Kidney (tissue), 13 donors: ENCODE measurements at regions not wholly inside any gene's neighbourhood (a gene's known extent, or its start where the extent isn't known, plus 50 kb on each side); places are given as distances from the start of the nearest gene placed in this dataset.

Experiments used
- DNase-seq, 5 donors: peaks; one replicate each; pipeline ENCODE4 v3.0.0-alpha.2; 2013 to 2020
- FAIRE-seq: peaks from 2 replicates; lab custom pipeline; 2012; peaks lifted over from hg19 to GRCh38; lab: Jason Lieb, UNC
- H3K27ac ChIP-seq, 2 donors: one replicate each; pipeline ENCODE4 v1.7.0; 2013; ENCODE audit warnings: low read depth in 2 of 2, low read length in 2 of 2, inconsistent platforms in 1 of 2
- H3K27me3 ChIP-seq: one replicate; pipeline ENCODE4 v1.7.1; 2013; ENCODE audit warnings: low read length, inconsistent platforms; ENCODE audit not compliant: control insufficient read depth, insufficient read depth
- H3K36me3 ChIP-seq, 3 donors: one replicate each; pipeline versions ENCODE4 v1.7.0 to v1.7.1; 2013; ENCODE audit warnings: low read length in 3 of 3, control low read depth in 1 of 3, inconsistent platforms in 1 of 3; ENCODE audit not compliant: insufficient read depth in 3 of 3, control insufficient read depth in 2 of 3
- H3K4me1 ChIP-seq, 3 donors: one replicate each; pipeline versions ENCODE4 v1.7.0 to v1.7.1; 2013; ENCODE audit warnings: low read length in 3 of 3, inconsistent platforms in 1 of 3, low read depth in 1 of 3; ENCODE audit not compliant: control insufficient read depth in 2 of 3, insufficient read depth in 2 of 3
- H3K4me3 ChIP-seq, 3 donors: one replicate each; pipeline versions ENCODE4 v1.7.0 to v1.8.1; 2013; ENCODE audit warnings: low read length in 3 of 3, control low read depth in 1 of 3, inconsistent platforms in 1 of 3
- H3K9ac ChIP-seq, 3 donors: one replicate each; pipeline versions ENCODE4 v1.7.0 to v1.7.1; 2013; ENCODE audit warnings: low read length in 3 of 3, control low read depth in 1 of 3, inconsistent platforms in 1 of 3
- H3K9me3 ChIP-seq, 3 donors: one replicate each; pipeline versions ENCODE4 v1.7.0 to v1.7.1; 2013; ENCODE audit warnings: low read length in 3 of 3, control low read depth in 1 of 3, inconsistent platforms in 1 of 3; ENCODE audit not compliant: control insufficient read depth in 2 of 3, insufficient read depth in 1 of 3
- intact Hi-C: fragments of 100-400 bp; cut with DNase I; formaldehyde crosslinking; loops from one replicate; pipeline ENCODE4 v1.11.1; 2022
- TF ChIP-seq, protein P1 (sequence below): IDR thresholded peaks from 3 replicates; pipeline ENCODE4 v1.5.1; 2012; ENCODE audit warnings: mild to moderate bottlenecking, moderate library complexity, borderline replicate concordance; ENCODE audit not compliant: insufficient read depth; ENCODE audit errors: extremely low read depth
- donor health status: control.
- donor health status: control.
- donor health status: control.
- donor health status: control.
- donor health status: control.
- donor health status: DM: yes; HTN: yes; CAD: no.
- donor health status: Normal renal cell carcinoma (clear cell type).

DNA sequence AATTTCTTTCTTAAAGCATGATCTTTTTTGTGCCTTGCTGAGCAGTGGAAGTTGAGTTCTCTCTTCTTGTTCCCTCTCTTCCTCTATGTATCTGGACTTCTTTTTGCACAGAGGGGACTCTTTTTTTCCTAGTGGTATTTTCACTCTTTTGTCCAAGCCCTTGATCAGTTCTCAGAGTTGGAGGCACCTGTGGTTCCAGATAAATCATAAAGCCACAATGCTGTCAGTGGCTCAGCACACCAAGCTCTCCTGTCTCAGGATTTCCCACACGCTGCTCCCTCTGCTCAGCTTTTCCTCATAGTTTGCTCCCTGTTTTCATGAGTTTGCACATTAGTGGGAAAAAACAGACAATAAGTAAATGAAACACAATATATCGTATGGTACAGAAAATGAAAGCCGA lies 110.3 kb upstream of the ZNF608 start:
- intact Hi-C loops, result no loop called here
- TF ChIP-seq, protein P1, sequence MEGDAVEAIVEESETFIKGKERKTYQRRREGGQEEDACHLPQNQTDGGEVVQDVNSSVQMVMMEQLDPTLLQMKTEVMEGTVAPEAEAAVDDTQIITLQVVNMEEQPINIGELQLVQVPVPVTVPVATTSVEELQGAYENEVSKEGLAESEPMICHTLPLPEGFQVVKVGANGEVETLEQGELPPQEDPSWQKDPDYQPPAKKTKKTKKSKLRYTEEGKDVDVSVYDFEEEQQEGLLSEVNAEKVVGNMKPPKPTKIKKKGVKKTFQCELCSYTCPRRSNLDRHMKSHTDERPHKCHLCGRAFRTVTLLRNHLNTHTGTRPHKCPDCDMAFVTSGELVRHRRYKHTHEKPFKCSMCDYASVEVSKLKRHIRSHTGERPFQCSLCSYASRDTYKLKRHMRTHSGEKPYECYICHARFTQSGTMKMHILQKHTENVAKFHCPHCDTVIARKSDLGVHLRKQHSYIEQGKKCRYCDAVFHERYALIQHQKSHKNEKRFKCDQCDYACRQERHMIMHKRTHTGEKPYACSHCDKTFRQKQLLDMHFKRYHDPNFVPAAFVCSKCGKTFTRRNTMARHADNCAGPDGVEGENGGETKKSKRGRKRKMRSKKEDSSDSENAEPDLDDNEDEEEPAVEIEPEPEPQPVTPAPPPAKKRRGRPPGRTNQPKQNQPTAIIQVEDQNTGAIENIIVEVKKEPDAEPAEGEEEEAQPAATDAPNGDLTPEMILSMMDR, result no peak
- Histone ChIP-seq H3K9ac (no peak overlapping the region), H3K4me3 (no peak overlapping the region), H3K27me3 (no peaks in the 10 kb centered on the region), H3K36me3 (no peaks in the 10 kb centered on the region), H3K4me1 (no peaks in the 10 kb centered on the region), H3K9me3 (no peaks in the 10 kb centered on the region), H3K27ac (no peak overlapping the region)
- no peak for FAIRE-seq
- DNase-seq, result no peak

DNA sequence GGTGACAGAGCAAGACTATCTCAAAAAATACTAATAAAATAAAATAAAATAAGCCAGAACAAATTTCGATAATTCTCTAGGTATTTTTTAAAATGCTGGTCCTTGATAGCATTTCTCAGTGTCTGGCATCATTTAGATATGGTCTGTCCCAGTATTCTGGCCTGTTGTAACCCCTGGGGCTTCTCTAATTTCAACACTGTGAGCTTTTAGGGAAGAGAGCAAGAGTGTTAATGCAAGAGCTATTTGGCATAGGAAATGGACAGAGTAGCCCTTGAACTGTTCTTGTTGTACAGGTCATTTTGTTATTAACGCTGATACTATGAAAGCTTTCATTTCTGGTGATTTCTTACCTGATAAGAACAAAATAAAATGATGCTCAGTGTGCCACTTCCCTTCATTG lies 112.2 kb upstream of the ZNF608 start:
- no peaks in the 10 kb centered on the region for H3K9me3 ChIP-seq
- TF ChIP-seq, protein P1, result no peak
- FAIRE-seq (no peak), DNase-seq (no peak)
- intact Hi-C loops, result no loop called here
- H3K27ac ChIP-seq, result no peak overlapping the region
- no peak overlapping the region for H3K9ac ChIP-seq
- no peaks in the 10 kb centered on the region for H3K4me1 ChIP-seq
- no peaks in the 10 kb centered on the region for H3K27me3 ChIP-seq
- H3K4me3 ChIP-seq, result no peak overlapping the region
- no peaks in the 10 kb centered on the region for H3K36me3 ChIP-seq

DNA sequence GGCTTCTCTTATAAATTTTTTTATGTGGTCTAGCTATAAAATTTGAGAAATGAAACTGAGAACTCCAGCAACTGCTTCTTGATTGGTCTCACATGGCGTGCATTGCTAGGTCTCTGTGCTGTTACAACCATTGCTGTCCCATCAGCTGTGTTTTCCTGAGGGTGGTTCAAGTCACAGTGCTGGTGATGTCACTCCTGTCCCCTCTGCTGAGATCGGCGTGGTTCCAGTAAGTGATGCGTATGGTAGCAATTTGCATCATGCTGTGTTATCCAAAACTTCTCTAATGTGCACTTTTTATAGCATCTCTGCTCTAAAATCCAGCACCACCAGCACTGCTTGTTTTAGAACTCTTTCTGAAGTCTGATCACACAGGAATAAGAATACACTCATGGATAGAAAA lies 112.6 kb upstream of the ZNF608 start:
- Histone ChIP-seq H3K4me1 (no peaks in the 10 kb centered on the region), H3K27ac (no peak overlapping the region), H3K9ac (no peak overlapping the region), H3K9me3 (no peaks in the 10 kb centered on the region), H3K36me3 (no peaks in the 10 kb centered on the region), H3K4me3 (no peak overlapping the region), H3K27me3 (no peaks in the 10 kb centered on the region)
- intact Hi-C loops, result no loop called here
- TF ChIP-seq, protein P1, result no peak
- DNase-seq (peak in 1 of 5 donors; percentile 51), FAIRE-seq (no peak)
